ENCODE measurements at regions not wholly inside any gene's neighbourhood (a gene's known extent, or its start where the extent isn't known, plus 50 kb on each side); places are given as distances from the start of the nearest gene placed in this dataset.
"Not testable (repeated sequence)": the region's sequence is repeated elsewhere in the genome, so short reads cannot be mapped to it uniquely, and the experiment has no call there.

DNA sequence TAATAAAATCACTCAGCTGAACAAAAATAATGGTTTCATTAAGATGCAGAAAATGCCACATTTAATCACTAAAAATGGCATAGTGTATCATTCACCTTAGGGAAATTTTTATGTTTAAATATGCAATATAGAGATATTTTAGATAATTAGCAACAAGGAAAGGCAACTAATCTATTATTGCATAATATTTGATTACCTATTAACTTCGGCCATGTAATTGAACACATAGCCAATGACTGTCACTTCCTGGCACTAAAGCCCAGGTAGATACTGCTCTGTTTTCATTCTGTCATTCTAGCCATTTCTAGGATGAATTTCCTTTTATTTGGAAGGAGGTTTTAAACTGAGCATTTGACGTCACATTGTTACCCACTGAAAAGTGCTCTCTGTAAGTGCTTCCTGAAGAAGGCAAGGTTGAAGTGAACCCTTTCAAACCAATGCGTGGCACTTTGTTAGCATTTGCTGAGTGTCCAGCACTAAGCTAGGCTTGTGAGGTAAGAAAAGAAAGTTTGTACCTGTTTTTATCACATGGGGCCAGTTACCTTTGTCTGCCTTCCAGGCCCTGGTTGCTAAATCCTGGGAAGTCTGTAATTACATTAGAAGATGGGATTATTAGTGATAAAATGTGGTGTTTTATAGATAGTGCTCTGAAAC, 67.8 kb upstream of the LSM6 start:
- Mint-ChIP-seq H3K4me3 (no peak overlapping the region), H3K4me1 (peaks cover 27% of the 10 kb centered on the region), H3K27ac (no peak overlapping the region), H3K9me3 (no peaks in the 10 kb centered on the region), H3K27me3 (no peaks in the 10 kb centered on the region), H3K36me3 (ENCODE audit: low read depth) (no peaks in the 10 kb centered on the region)
- CTCF ChIA-PET, result no interaction called here
- intact Hi-C loops (cut with micrococcal nuclease), result no loop called here
- POLR2A ChIA-PET, result interaction anchor here (1.0 kb wide), 1 partner anchor 16 kb away, joined by 6 read pairs; no protein-coding TSS in a partner anchor
- ATAC-seq (ENCODE audit: low read depth), result no peak
- TF ChIP-seq, protein P1, sequence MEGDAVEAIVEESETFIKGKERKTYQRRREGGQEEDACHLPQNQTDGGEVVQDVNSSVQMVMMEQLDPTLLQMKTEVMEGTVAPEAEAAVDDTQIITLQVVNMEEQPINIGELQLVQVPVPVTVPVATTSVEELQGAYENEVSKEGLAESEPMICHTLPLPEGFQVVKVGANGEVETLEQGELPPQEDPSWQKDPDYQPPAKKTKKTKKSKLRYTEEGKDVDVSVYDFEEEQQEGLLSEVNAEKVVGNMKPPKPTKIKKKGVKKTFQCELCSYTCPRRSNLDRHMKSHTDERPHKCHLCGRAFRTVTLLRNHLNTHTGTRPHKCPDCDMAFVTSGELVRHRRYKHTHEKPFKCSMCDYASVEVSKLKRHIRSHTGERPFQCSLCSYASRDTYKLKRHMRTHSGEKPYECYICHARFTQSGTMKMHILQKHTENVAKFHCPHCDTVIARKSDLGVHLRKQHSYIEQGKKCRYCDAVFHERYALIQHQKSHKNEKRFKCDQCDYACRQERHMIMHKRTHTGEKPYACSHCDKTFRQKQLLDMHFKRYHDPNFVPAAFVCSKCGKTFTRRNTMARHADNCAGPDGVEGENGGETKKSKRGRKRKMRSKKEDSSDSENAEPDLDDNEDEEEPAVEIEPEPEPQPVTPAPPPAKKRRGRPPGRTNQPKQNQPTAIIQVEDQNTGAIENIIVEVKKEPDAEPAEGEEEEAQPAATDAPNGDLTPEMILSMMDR (IDR thresholded peaks at IDR 0.05), result no peak
- DNase-seq, result no peak

DNA sequence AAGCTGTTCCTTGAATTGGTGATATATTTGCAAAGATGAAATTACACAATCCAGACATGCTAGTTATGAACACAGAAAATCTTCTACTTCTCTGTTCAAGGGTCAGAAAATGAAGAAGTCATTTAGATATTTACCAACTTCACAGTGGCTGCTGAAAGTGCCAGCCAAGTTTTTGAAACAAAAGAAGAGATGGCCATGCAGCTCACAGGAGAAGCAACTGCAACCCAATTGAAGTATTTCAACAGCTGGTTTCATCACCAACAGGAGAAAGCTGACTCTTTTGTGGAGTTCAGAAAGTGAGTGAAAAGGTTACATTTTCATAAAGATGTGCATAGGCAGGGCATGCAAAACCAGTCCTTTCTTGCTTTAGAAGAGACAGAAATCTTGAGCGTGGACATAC, 70.1 kb upstream of the LSM6 start:
- DNase-seq (no peak), ATAC-seq (ENCODE audit: low read depth) (no peak)
- intact Hi-C loops (cut with micrococcal nuclease), result no loop called here
- TF ChIP-seq, protein P1 (IDR thresholded peaks at IDR 0.05), result no peak
- ChIA-PET CTCF (interaction anchor here (2.5 kb wide), 1 partner anchor 10 kb away, joined by 6 read pairs; no protein-coding TSS in a partner anchor), POLR2A (no interaction called here)
- no peak overlapping the region for H3K27ac Mint-ChIP-seq
- no peaks in the 10 kb centered on the region for H3K36me3 Mint-ChIP-seq (ENCODE audit: low read depth)
- H3K9me3 Mint-ChIP-seq, result no peaks in the 10 kb centered on the region
- no peak overlapping the region for H3K4me3 Mint-ChIP-seq
- peaks cover 9% of the 10 kb centered on the region for H3K4me1 Mint-ChIP-seq
- no peaks in the 10 kb centered on the region for H3K27me3 Mint-ChIP-seq

DNA sequence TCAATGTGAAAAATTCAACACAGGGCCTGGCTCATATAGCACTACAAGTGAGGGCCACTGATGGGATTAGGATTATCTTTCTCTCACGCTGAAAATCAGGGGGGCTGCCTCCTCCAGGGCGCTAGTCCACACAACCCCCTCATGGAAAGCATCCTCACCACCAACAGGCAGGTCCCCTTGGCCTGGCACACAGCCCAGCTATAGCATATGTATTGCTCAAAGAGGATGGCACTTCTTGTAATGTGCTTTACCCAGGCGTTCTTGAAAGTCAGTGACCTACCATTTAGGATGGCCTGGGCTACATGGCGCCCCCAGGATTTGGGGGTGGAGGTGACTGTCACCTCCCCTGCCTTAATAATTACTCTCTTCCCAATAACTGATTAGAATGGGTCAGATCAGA, 71.0 kb upstream of the LSM6 start:
- TF ChIP-seq, protein P1 (IDR thresholded peaks at IDR 0.05), result no peak
- ChIA-PET CTCF (interaction anchor here (0.6 kb wide), 1 partner anchor 90 kb away, joined by 3 read pairs; no protein-coding TSS in a partner anchor), POLR2A (interaction anchor here (0.6 kb wide), 2 partner anchors 133 to 147 kb away, joined by 3 to 4 read pairs; no protein-coding TSS in a partner anchor)
- Mint-ChIP-seq H3K4me1 (peaks cover 4% of the 10 kb centered on the region), H3K9me3 (no peaks in the 10 kb centered on the region), H3K36me3 (ENCODE audit: low read depth) (no peaks in the 10 kb centered on the region), H3K4me3 (no peak overlapping the region), H3K27me3 (no peaks in the 10 kb centered on the region), H3K27ac (no peak overlapping the region)
- intact Hi-C loops (cut with micrococcal nuclease), result no loop called here
- DNase-seq, result no peak
- no peak for ATAC-seq (ENCODE audit: low read depth)

DNA sequence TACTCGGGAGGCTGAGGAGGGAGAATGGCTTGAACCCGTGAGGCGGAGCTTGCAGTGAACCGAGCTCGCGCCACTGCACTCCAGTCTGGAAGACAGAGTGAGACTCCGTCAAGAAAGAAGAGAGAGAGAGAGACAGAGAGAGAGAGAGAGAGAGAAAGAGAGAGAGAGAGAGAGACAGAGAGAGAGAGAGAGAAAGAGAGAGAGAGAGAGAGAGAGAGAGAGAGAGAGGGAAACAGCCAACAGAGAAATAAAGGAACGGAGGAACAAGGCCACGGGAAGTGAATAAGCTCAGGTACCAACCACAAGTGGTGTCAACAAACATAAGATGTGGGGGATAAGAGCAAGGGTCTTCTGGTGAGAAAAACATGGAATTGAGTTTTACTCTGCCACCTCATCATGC, 71.5 kb upstream of the LSM6 start:
- intact Hi-C loops (cut with micrococcal nuclease), result not testable (repeated sequence)

DNA sequence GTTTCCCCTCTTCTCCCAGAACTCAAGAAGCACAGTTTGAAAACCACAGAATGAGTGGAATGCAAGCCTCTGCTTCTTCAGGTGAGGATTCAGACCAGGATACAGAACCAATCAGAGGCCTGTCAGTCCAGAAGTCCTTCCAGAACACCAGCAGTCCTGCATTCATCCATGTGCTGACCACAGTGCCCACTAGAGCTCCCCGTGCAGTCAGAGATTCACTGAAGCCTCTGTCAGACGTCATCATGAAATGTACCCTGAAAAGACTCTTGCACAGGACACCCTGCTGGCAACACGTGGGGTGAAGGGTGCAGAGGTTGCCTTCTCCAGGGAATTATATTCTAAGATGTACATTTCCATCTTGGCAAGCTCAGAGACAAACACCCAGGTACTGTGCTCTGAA, 75.9 kb upstream of the LSM6 start:
- ChIA-PET POLR2A (interaction anchor here (1.0 to 1.3 kb wide), 2 partner anchors 9 to 11 kb away, joined by 3 to 4 read pairs; no protein-coding TSS in a partner anchor), CTCF (no interaction called here)
- H3K4me1 Mint-ChIP-seq, result peaks cover 17% of the 10 kb centered on the region
- no peak overlapping the region for H3K27ac Mint-ChIP-seq
- TF ChIP-seq, protein P1 (IDR thresholded peaks at IDR 0.05), result no peak
- intact Hi-C loops (cut with micrococcal nuclease), result loop anchor here (5.0 to 10.0 kb wide), 2 partner anchors 37 to 815 kb away; no protein-coding TSS in a partner anchor
- H3K27me3 Mint-ChIP-seq, result no peaks in the 10 kb centered on the region
- ATAC-seq (ENCODE audit: low read depth), result no peak
- no peak overlapping the region for H3K4me3 Mint-ChIP-seq
- DNase-seq, result no peak
- no peaks in the 10 kb centered on the region for H3K9me3 Mint-ChIP-seq
- no peaks in the 10 kb centered on the region for H3K36me3 Mint-ChIP-seq (ENCODE audit: low read depth)

More for the DNA sequence above, 71.5 kb upstream of the LSM6 start:
- not testable (repeated sequence) for H3K4me3 Mint-ChIP-seq; H3K27ac Mint-ChIP-seq; DNase-seq; H3K9me3 Mint-ChIP-seq; H3K36me3 Mint-ChIP-seq (ENCODE audit: low read depth); ATAC-seq (ENCODE audit: low read depth); H3K27me3 Mint-ChIP-seq; H3K4me1 Mint-ChIP-seq
- CTCF ChIA-PET, result interaction anchor here (0.6 kb wide), 1 partner anchor 89 kb away, joined by 3 read pairs; no protein-coding TSS in a partner anchor
- POLR2A ChIA-PET, result interaction anchor here (0.6 kb wide), 2 partner anchors 132 to 148 kb away, joined by 3 to 4 read pairs; no protein-coding TSS in a partner anchor

All from activated B cell treated with CpG ODN at 0.5 μM for 24 hours (primary cell).